K562 (cell line): ENCODE measurements at regions not wholly inside any gene's neighbourhood (a gene's known extent, or its start where the extent isn't known, plus 50 kb on each side); places are given as distances from the start of the nearest gene placed in this dataset.

Experiments used
- ATAC-seq: fragments of 200-7000 bp; cut with Tn5 transposase; 3 replicates; pipeline ENCODE4 v1.9.1; 2020; ENCODE audit warnings: moderate library complexity
- BruUV-seq: library from RNA; stranded (reverse); fragments of 400-500 nt; replicated peaks from 2 replicates; lab custom pipeline; 2021; lab: Mats Ljungman, UMichigan
- CTCF ChIA-PET: fragments of 300-600 bp; formaldehyde crosslinking; extraction: SDS; loops from one replicate; lab custom pipeline; 2021; ENCODE audit warnings: low intra/inter-chr PET ratio; lab: Yijun Ruan, JAX
- POLR2A ChIA-PET: fragments of 300-600, 350-650 bp; sonication (Branson Sonifier 250); formaldehyde crosslinking; extraction: SDS; loops from one replicate; lab custom pipeline; 2021; ENCODE audit warnings: antibody characterized with exemption, inconsistent platforms; lab: Yijun Ruan, JAX
- DNase-seq, 4 experiments: peaks; one replicate each; pipeline versions ENCODE4 v3.0.0 to v3.0.0-alpha.2; 2011 to 2018; ENCODE audit warnings: low spot score in 3 of 4, mixed read lengths in 3 of 4; ENCODE audit errors: extremely low read depth in 1 of 4
- FAIRE-seq: peaks from 2 replicates; lab custom pipeline; 2011; peaks lifted over from hg19 to GRCh38; lab: Jason Lieb, UNC
- H2AFZ ChIP-seq: 2 replicates; pipeline ENCODE4 v1.6.0; 2011; ENCODE audit warnings: low read depth, low read length, control low read depth, inconsistent platforms
- H3K27ac ChIP-seq: fragments of 200-600 bp; 3 replicates; pipeline ENCODE4 v1.8.0; 2011; ENCODE audit warnings: low read depth, mild to moderate bottlenecking, control low read depth, inconsistent platforms, low read length, moderate library complexity, mixed read lengths; ENCODE audit errors: extremely low read depth
- H3K27me3 ChIP-seq, 2 experiments: fragments of 300-600 bp in 1 of 2; 2 replicates in 1 of 2; 3 replicates in 1 of 2; pipeline versions ENCODE4 v1.6.0 to v1.8.0; 2011; ENCODE audit warnings: inconsistent platforms in 2 of 2, low read length in 2 of 2, mild to moderate bottlenecking in 1 of 2, mixed read lengths in 1 of 2, moderate library complexity in 1 of 2; ENCODE audit not compliant: control insufficient read depth in 2 of 2, insufficient read depth in 2 of 2
- H3K36me3 ChIP-seq: fragments of 300-600 bp; 3 replicates; pipeline ENCODE4 v1.8.0; 2011; ENCODE audit warnings: mild to moderate bottlenecking, low read length, inconsistent platforms; ENCODE audit not compliant: control insufficient read depth, insufficient read depth
- H3K4me1 ChIP-seq, 2 experiments: fragments of 200-600 bp in 1 of 2; replicated peaks in 1 of 2; 2 replicates in 1 of 2; 3 replicates in 1 of 2; pipeline versions ENCODE4 v1.5.1 to v1.8.0; 2011; ENCODE audit warnings: inconsistent platforms in 2 of 2, low read length in 2 of 2, mild to moderate bottlenecking in 1 of 2, mixed read lengths in 1 of 2, moderate library complexity in 1 of 2; ENCODE audit not compliant: control insufficient read depth in 2 of 2, insufficient read depth in 2 of 2
- H3K4me2 ChIP-seq: 2 replicates; pipeline ENCODE4 v1.6.1; 2011; ENCODE audit warnings: low read length, control low read depth, inconsistent platforms, mixed read lengths; ENCODE audit not compliant: insufficient read depth
- H3K4me3 ChIP-seq: fragments of 200-600 bp; sonication (generic), shearing (Covaris generic); 2 replicates; pipeline ENCODE4 v1.5.1; 2016; ENCODE audit warnings: control low read depth, inconsistent platforms
- H3K79me2 ChIP-seq: fragments of 200-600 bp; 3 replicates; pipeline ENCODE4 v1.8.0; 2011; ENCODE audit warnings: low read length, inconsistent platforms; ENCODE audit not compliant: control insufficient read depth, insufficient read depth
- H3K9ac ChIP-seq, 2 experiments: 2 replicates each; pipeline versions ENCODE4 v1.6.0 to v1.6.1; 2011; ENCODE audit warnings: low read depth in 2 of 2, low read length in 2 of 2, control low read depth in 1 of 2, inconsistent platforms in 1 of 2, mild to moderate bottlenecking in 1 of 2, mixed read lengths in 1 of 2; ENCODE audit not compliant: insufficient read depth in 1 of 2
- H3K9me1 ChIP-seq: one replicate; pipeline ENCODE4 v1.6.0; 2011; ENCODE audit warnings: inconsistent platforms, mild to moderate bottlenecking, low read length, moderate library complexity; ENCODE audit not compliant: control insufficient read depth, insufficient read depth
- H3K9me3 ChIP-seq: replicated peaks from 2 replicates; pipeline ENCODE4 v1.5.1; 2011; ENCODE audit warnings: low read depth, low read length, inconsistent platforms; ENCODE audit not compliant: control insufficient read depth, insufficient read depth
- H4K20me1 ChIP-seq: replicated peaks from 2 replicates; pipeline ENCODE4 v1.6.1; 2011; ENCODE audit warnings: low read length, inconsistent platforms, mixed read lengths; ENCODE audit not compliant: control insufficient read depth, insufficient read depth
- BRCA1 ChIP-seq, 2 experiments: fragments of 450-650 bp in 1 of 2; sonication (generic) in 1 of 2; formaldehyde crosslinking in 1 of 2; IDR thresholded peaks; 2 replicates each; pipeline versions ENCODE4 v1.5.0 to v1.6.1; 2017 to 2020; ENCODE audit warnings: mild to moderate bottlenecking in 1 of 2, missing genetic modification reagents in 1 of 2
- CEBPG ChIP-seq, 3 experiments: fragments of 200-800 bp in 1 of 3; sonication (Bioruptor generic) in 1 of 3; sonication (generic) in 1 of 3; formaldehyde crosslinking in 1 of 3; IDR thresholded peaks in 2 of 3; conservative IDR thresholded peaks in 1 of 3; 2 replicates each; pipeline versions ENCODE4 v1.6.1 to v1.8.0; 2016 to 2022; ENCODE audit warnings: missing compliant biosample characterization in 2 of 3, missing genetic modification characterization in 2 of 3, mild to moderate bottlenecking in 1 of 3, missing genetic modification reagents in 1 of 3
- CHD4 ChIP-seq: fragments of 200-600 bp; sonication (generic); IDR thresholded peaks from 3 replicates; pipeline ENCODE4 v1.6.1; 2012; ENCODE audit warnings: low read depth, mild to moderate bottlenecking, mixed read lengths, low read length, inconsistent platforms; ENCODE audit not compliant: insufficient read depth, insufficient replicate concordance, poor library complexity, severe bottlenecking
- EHMT2 ChIP-seq: fragments of 450-650 bp; IDR thresholded peaks from 2 replicates; pipeline ENCODE4 v1.6.1; 2018; ENCODE audit warnings: antibody characterized with exemption
- HCFC1 ChIP-seq: IDR thresholded peaks from 2 replicates; pipeline ENCODE4 v1.6.1; 2012; ENCODE audit warnings: low read depth, low read length, improper control_type of control experiment
- MEF2D ChIP-seq: conservative IDR thresholded peaks from 2 replicates; pipeline ENCODE4 v1.6.1; 2016; ENCODE audit warnings: low read depth, missing genetic modification characterization, missing compliant biosample characterization
- NCOA1 ChIP-seq: fragments of 450-650 bp; IDR thresholded peaks from 2 replicates; pipeline ENCODE4 v1.6.1; 2016; ENCODE audit warnings: low read depth
- PTTG1 ChIP-seq: fragments of 450-650 bp; IDR thresholded peaks from 2 replicates; pipeline ENCODE4 v1.6.1; 2016; ENCODE audit warnings: low read depth, mild to moderate bottlenecking, missing genetic modification characterization, missing compliant biosample characterization
- SNRNP70 ChIP-seq: fragments of 200-400 bp; formaldehyde crosslinking; optimal IDR thresholded peaks from 2 replicates; pipeline ENCODE3; 2017; ENCODE audit warnings: low read depth, low read length
- ZNF57 ChIP-seq: fragments of 450-650 bp; formaldehyde crosslinking; IDR thresholded peaks from 2 replicates; pipeline ENCODE4 v1.4.0; 2020; ENCODE audit warnings: mild to moderate bottlenecking, moderate library complexity
- ZNF707 ChIP-seq: fragments of 250-450 bp; sonication (Bioruptor Pico); conservative IDR thresholded peaks from 2 replicates; pipeline ENCODE4 v1.8.0; 2022; ENCODE audit warnings: inconsistent platforms, mild to moderate bottlenecking, moderate library complexity
- ZNF717 ChIP-seq: fragments of 250-450 bp; sonication (Bioruptor Pico); IDR thresholded peaks from 2 replicates; pipeline ENCODE4 v1.5.0; 2021
- WGBS: fragments of 100-300 bp; shearing (Covaris generic); methylation state at CpG from one replicate; pipeline ENCODE4 v1.1.6; 2016; ENCODE audit warnings: low coverage, mixed read lengths; ENCODE audit not compliant: insufficient coverage; ENCODE audit errors: missing lambda C conversion rate; 5-methylcytosine and 5-hydroxymethylcytosine counted together
- in situ Hi-C: fragments of 300-500 bp; cut with MboI; formaldehyde crosslinking; loops from 4 replicates; pipeline ENCODE4 v1.15.0; 2018; ENCODE audit warnings: inconsistent platforms, mixed read lengths
- intact Hi-C: fragments of 100-400 bp; cut with micrococcal nuclease; formaldehyde crosslinking; loops from 2 replicates; pipeline ENCODE4 v1.14.2; 2022
- TF ChIP-seq, protein P1 (sequence below): IDR thresholded peaks from 2 replicates; pipeline ENCODE4 v1.6.1; 2016; ENCODE audit warnings: missing genetic modification characterization, missing compliant biosample characterization
- TF ChIP-seq, protein P2 (sequence below): sonication (generic); formaldehyde crosslinking; IDR thresholded peaks from 2 replicates; pipeline ENCODE4 v1.8.0; 2022; ENCODE audit warnings: mild to moderate bottlenecking, missing genetic modification reagents, borderline replicate concordance

DNA sequence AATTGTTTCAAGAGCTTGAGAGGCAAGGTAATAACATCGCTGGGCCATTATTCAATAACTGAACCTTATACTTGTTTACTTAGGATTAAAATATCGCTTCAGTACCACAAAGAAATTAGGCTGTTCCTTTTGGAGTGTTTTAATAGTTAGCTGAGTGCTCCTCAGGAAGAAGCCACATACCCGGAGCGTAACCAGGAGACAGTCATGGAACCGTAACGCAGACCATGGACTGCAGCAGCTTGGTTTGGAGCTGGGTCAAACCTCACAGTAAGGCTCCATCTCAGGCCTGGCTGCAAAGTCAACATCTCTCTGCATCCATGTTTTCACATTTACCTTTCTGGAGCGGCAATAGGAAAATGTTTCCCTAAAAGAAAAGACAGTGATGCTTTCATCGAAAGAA lies 599.0 kb downstream of the TNS3 start:
- Histone ChIP-seq H3K9ac (no peak overlapping the region), H3K4me1 (no peaks in the 10 kb centered on the region), H3K27me3 (no peaks in the 10 kb centered on the region), H4K20me1 (no peaks in the 10 kb centered on the region), H3K9me3 (no peaks in the 10 kb centered on the region), H3K4me3 (no peak overlapping the region), H2AFZ (no peak overlapping the region), H3K4me2 (no peak overlapping the region), H3K36me3 (no peaks in the 10 kb centered on the region), H3K79me2 (no peaks in the 10 kb centered on the region), H3K9me1 (no peaks in the 10 kb centered on the region), H3K27ac (no peak overlapping the region)
- FAIRE-seq = no peak
- CTCF ChIA-PET = no interaction called here
- TF ChIP-seq ZNF57 (CRISPR knock-in tag) (no peak), EHMT2 (no peak), ZNF707 (no peak), SNRNP70 (no peak), ZNF717 (CRISPR knock-in tag) (no peak), BRCA1 (IDR thresholded peaks at IDR 0.05) (no peak), BRCA1 (CRISPR knock-in tag; IDR thresholded peaks at IDR 0.05) (no peak), PTTG1 (no peak), MEF2D (tag) (no peak), HCFC1 (no peak), CEBPG (CRISPR knock-in tag; IDR thresholded peaks at IDR 0.05) (no peak), CEBPG (tag; conservative IDR thresholded peaks at IDR 0.05 in 1 of 2, IDR thresholded peaks at IDR 0.05 in 1 of 2) (no peak), CHD4 (no peak), NCOA1 (no peak)
- TF ChIP-seq, protein P1, sequence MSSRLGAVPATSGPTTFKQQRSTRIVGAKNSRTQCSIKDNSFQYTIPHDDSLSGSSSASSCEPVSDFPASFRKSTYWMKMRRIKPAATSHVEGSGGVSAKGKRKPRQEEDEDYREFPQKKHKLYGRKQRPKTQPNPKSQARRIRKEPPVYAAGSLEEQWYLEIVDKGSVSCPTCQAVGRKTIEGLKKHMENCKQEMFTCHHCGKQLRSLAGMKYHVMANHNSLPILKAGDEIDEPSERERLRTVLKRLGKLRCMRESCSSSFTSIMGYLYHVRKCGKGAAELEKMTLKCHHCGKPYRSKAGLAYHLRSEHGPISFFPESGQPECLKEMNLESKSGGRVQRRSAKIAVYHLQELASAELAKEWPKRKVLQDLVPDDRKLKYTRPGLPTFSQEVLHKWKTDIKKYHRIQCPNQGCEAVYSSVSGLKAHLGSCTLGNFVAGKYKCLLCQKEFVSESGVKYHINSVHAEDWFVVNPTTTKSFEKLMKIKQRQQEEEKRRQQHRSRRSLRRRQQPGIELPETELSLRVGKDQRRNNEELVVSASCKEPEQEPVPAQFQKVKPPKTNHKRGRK = no peak
- TF ChIP-seq, protein P2, sequence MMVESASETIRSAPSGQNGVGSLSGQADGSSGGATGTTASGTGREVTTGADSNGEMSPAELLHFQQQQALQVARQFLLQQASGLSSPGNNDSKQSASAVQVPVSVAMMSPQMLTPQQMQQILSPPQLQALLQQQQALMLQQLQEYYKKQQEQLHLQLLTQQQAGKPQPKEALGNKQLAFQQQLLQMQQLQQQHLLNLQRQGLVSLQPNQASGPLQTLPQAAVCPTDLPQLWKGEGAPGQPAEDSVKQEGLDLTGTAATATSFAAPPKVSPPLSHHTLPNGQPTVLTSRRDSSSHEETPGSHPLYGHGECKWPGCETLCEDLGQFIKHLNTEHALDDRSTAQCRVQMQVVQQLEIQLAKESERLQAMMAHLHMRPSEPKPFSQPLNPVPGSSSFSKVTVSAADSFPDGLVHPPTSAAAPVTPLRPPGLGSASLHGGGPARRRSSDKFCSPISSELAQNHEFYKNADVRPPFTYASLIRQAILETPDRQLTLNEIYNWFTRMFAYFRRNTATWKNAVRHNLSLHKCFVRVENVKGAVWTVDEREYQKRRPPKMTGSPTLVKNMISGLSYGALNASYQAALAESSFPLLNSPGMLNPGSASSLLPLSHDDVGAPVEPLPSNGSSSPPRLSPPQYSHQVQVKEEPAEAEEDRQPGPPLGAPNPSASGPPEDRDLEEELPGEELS (CRISPR knock-in tag) = no peak
- POLR2A ChIA-PET = no interaction called here
- under 1% methylated on average over 8 of the region's 8 CpGs for WGBS
- BruUV-seq = no TSS peak
- in situ Hi-C loops = no loop called here
- no peak for DNase-seq
- intact Hi-C loops = no loop called here
- no peak for ATAC-seq
